Astrocyte (in vitro differentiated cells and primary cell): ENCODE measurements at regions not wholly inside any gene's neighbourhood (a gene's known extent, or its start where the extent isn't known, plus 50 kb on each side); places are given as distances from the start of the nearest gene placed in this dataset.

Source experiments
- DNase-seq: peaks from one replicate; pipeline ENCODE4 v3.0.0-alpha.2; 2010; ENCODE audit warnings: low read depth
- FAIRE-seq: peaks from 2 replicates; lab custom pipeline; 2011; peaks lifted over from hg19 to GRCh38; lab: Jason Lieb, UNC
- H2AFZ ChIP-seq: 2 replicates; pipeline ENCODE4 v1.6.0; 2012; ENCODE audit warnings: low read depth, low read length, inconsistent platforms
- H3K27ac ChIP-seq: 2 replicates; pipeline ENCODE4 v1.5.1; 2011; ENCODE audit warnings: low read depth, low read length, inconsistent platforms
- H3K27me3 ChIP-seq: 2 replicates; pipeline ENCODE4 v1.6.0; 2011; ENCODE audit warnings: low read length, inconsistent platforms; ENCODE audit not compliant: insufficient read depth
- H3K36me3 ChIP-seq: 2 replicates; pipeline ENCODE4 v1.5.1; 2011; ENCODE audit warnings: low read length, inconsistent platforms; ENCODE audit not compliant: insufficient read depth
- H3K4me1 ChIP-seq: 2 replicates; pipeline ENCODE4 v1.5.1; 2011; ENCODE audit warnings: low read length, inconsistent platforms; ENCODE audit not compliant: insufficient read depth
- H3K4me2 ChIP-seq: 2 replicates; pipeline ENCODE4 v1.6.0; 2012; ENCODE audit warnings: low read length, inconsistent platforms
- H3K4me3 ChIP-seq: 2 replicates; pipeline ENCODE4 v1.5.1; 2011; ENCODE audit warnings: low read depth, mild to moderate bottlenecking, low read length, inconsistent platforms; ENCODE audit not compliant: insufficient read depth
- H3K79me2 ChIP-seq: 2 replicates; pipeline ENCODE4 v1.6.0; 2012; ENCODE audit warnings: mild to moderate bottlenecking, low read length, inconsistent platforms; ENCODE audit not compliant: insufficient read depth
- H3K9ac ChIP-seq: 2 replicates; pipeline ENCODE4 v1.6.0; 2012; ENCODE audit warnings: mild to moderate bottlenecking, low read length, inconsistent platforms
- H3K9me3 ChIP-seq: 2 replicates; pipeline ENCODE4 v1.5.1; 2012; ENCODE audit warnings: low read depth, mild to moderate bottlenecking, low read length, inconsistent platforms; ENCODE audit not compliant: insufficient read depth
- H4K20me1 ChIP-seq: 2 replicates; pipeline ENCODE4 v1.6.0; 2012; ENCODE audit warnings: low read length, inconsistent platforms; ENCODE audit not compliant: insufficient read depth
- H3K27ac Mint-ChIP-seq: one replicate; pipeline ENCODE4 v1.8.0; 2021; ENCODE audit warnings: mild to moderate bottlenecking, mixed read lengths; ENCODE audit not compliant: unreplicated experiment
- H3K27me3 Mint-ChIP-seq: one replicate; pipeline ENCODE4 v1.8.0; 2021; ENCODE audit warnings: low read depth, mixed read lengths; ENCODE audit not compliant: unreplicated experiment
- H3K36me3 Mint-ChIP-seq: one replicate; pipeline ENCODE4 v1.8.0; 2021; ENCODE audit warnings: low read depth, mixed read lengths; ENCODE audit not compliant: unreplicated experiment
- H3K4me1 Mint-ChIP-seq: one replicate; pipeline ENCODE4 v1.8.0; 2021; ENCODE audit warnings: low read depth, mixed read lengths; ENCODE audit not compliant: unreplicated experiment
- H3K4me3 Mint-ChIP-seq: one replicate; pipeline ENCODE4 v1.8.0; 2021; ENCODE audit warnings: mild to moderate bottlenecking, moderate library complexity, mixed read lengths; ENCODE audit not compliant: unreplicated experiment
- H3K9me3 Mint-ChIP-seq: one replicate; pipeline ENCODE4 v1.8.0; 2021; ENCODE audit warnings: mild to moderate bottlenecking, mixed read lengths; ENCODE audit not compliant: unreplicated experiment
- CTCF ChIP-seq: IDR thresholded peaks from 2 replicates; pipeline ENCODE4 v1.5.1; 2011; ENCODE audit warnings: low read depth, mild to moderate bottlenecking, inconsistent platforms, low read length, moderate library complexity; ENCODE audit not compliant: insufficient read depth
- EZH2 ChIP-seq: IDR thresholded peaks from 2 replicates; pipeline ENCODE4 v1.6.1; 2012; ENCODE audit warnings: mild to moderate bottlenecking, low read length, inconsistent platforms; ENCODE audit not compliant: insufficient read depth

DNA sequence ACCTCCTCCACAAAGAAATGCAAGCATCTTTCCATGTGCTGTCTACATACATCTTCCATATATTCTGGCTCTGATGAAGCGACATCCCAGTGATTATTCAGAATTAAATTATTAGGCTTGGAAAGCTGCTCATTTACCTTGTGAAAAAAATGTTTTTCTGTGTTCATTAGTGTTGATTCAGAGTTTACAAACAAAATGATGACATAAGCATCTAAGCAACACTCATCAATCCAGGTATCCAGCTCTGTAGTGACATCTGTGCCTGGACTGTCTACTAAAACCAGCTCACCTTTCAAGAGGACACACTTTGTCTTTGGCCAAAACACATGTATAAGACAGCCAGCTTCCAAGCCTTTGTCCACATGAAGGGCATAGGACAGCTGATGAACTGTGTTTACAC is 51.1 kb upstream of the SPATA31C2 start:
- no peak overlapping the region for H3K27ac ChIP-seq
- no peak for TF ChIP-seq EZH2
- TF ChIP-seq CTCF: no peak
- H3K27ac Mint-ChIP-seq: no peak overlapping the region
- H3K36me3 Mint-ChIP-seq: no peaks in the 10 kb centered on the region
- no peaks in the 10 kb centered on the region for H3K36me3 ChIP-seq
- H3K4me2 ChIP-seq: no peak overlapping the region
- no peak for DNase-seq
- H3K9me3 Mint-ChIP-seq: peaks cover 2% of the 10 kb centered on the region
- H3K4me3 Mint-ChIP-seq: no peak overlapping the region
- H3K79me2 ChIP-seq: no peaks in the 10 kb centered on the region
- no peak overlapping the region for H3K4me3 ChIP-seq
- no peaks in the 10 kb centered on the region for H3K4me1 ChIP-seq
- H3K4me1 Mint-ChIP-seq: no peaks in the 10 kb centered on the region
- peaks cover 3% of the 10 kb centered on the region for H3K27me3 Mint-ChIP-seq
- H3K9ac ChIP-seq: no peak overlapping the region
- no peaks in the 10 kb centered on the region for H3K9me3 ChIP-seq
- no peak overlapping the region for H2AFZ ChIP-seq
- H3K27me3 ChIP-seq: no peaks in the 10 kb centered on the region
- no peaks in the 10 kb centered on the region for H4K20me1 ChIP-seq
- FAIRE-seq: no peak
